OCI-LY7 (cell line): ENCODE measurements at regions not wholly inside any gene's neighbourhood (a gene's known extent, or its start where the extent isn't known, plus 50 kb on each side); places are given as distances from the start of the nearest gene placed in this dataset.

Source experiments
- BruUV-seq: library from RNA; stranded (reverse); fragments of 400-500 nt; replicated peaks from 2 replicates; lab custom pipeline; 2021; lab: Mats Ljungman, UMichigan
- CTCF ChIA-PET: fragments of 300-600 bp; sonication (Branson Sonifier 250); formaldehyde crosslinking; loops from one replicate; lab custom pipeline; 2022; ENCODE audit warnings: antibody characterized with exemption; ENCODE audit not compliant: unreplicated experiment; lab: Charles Lee
- POLR2A ChIA-PET: fragments of 300-600 bp; sonication (Branson Sonifier 250); formaldehyde crosslinking; loops from one replicate; lab custom pipeline; 2022; ENCODE audit warnings: antibody characterized with exemption; lab: Charles Lee
- DNase-seq: peaks from one replicate; pipeline ENCODE4 v3.0.0-alpha.2; 2015; ENCODE audit warnings: low spot score
- H2AFZ ChIP-seq: fragments of 200-600 bp; sonication (generic), shearing (Covaris generic); 2 replicates; pipeline ENCODE4 v1.6.1; 2014; ENCODE audit warnings: mild to moderate bottlenecking, antibody characterized with exemption, low read length, moderate library complexity
- H3K27ac ChIP-seq: fragments of 200-600 bp; sonication (generic); 2 replicates; pipeline ENCODE4 v1.5.1; 2014; ENCODE audit warnings: mixed run types, low read depth, mild to moderate bottlenecking, moderate library complexity, low read length, inconsistent platforms; ENCODE audit not compliant: poor library complexity, severe bottlenecking
- H3K36me3 ChIP-seq: fragments of 200-600 bp; sonication (generic); 2 replicates; pipeline ENCODE4 v1.6.1; 2014; ENCODE audit warnings: mild to moderate bottlenecking, antibody characterized with exemption, low read length, moderate library complexity, mixed read lengths; ENCODE audit not compliant: insufficient read depth
- H3K4me1 ChIP-seq: fragments of 200-600 bp; sonication (generic); 2 replicates; pipeline ENCODE4 v1.5.1; 2014; ENCODE audit warnings: mild to moderate bottlenecking, low read length; ENCODE audit not compliant: insufficient read depth, poor library complexity, severe bottlenecking
- H3K4me2 ChIP-seq: fragments of 200-600 bp; sonication (generic); 2 replicates; pipeline ENCODE4 v1.6.1; 2014; ENCODE audit warnings: mild to moderate bottlenecking, low read length
- H3K4me3 ChIP-seq: fragments of 200-600 bp; sonication (generic); 2 replicates; pipeline ENCODE4 v1.5.1; 2014; ENCODE audit warnings: mild to moderate bottlenecking, low read depth, low read length; ENCODE audit not compliant: poor library complexity, severe bottlenecking
- H3K79me2 ChIP-seq: fragments of 200-600 bp; sonication (generic); 2 replicates; pipeline ENCODE4 v1.6.1; 2016; ENCODE audit warnings: low read depth, mild to moderate bottlenecking, low read length, moderate library complexity, mixed read lengths; ENCODE audit not compliant: insufficient read depth
- H3K9me2 ChIP-seq: fragments of 200-600 bp; sonication (generic); 2 replicates; pipeline ENCODE4 v1.6.1; 2016; ENCODE audit warnings: mild to moderate bottlenecking, low read length, mixed read lengths; ENCODE audit not compliant: insufficient read depth
- H3K9me3 ChIP-seq: fragments of 200-600 bp; sonication (generic); 2 replicates; pipeline ENCODE4 v1.6.1; 2014; ENCODE audit warnings: mild to moderate bottlenecking, mixed run types, low read length, mixed read lengths
- H4K20me1 ChIP-seq: fragments of 200-600 bp; sonication (generic); 2 replicates; pipeline ENCODE4 v1.6.1; 2014; ENCODE audit warnings: mild to moderate bottlenecking, antibody characterized with exemption, low read length, moderate library complexity, mixed read lengths; ENCODE audit not compliant: insufficient read depth
- CTCF ChIP-seq: fragments of 200-600 bp; sonication (generic); conservative IDR thresholded peaks from 2 replicates; pipeline ENCODE4 v1.5.1; 2014; ENCODE audit warnings: mild to moderate bottlenecking, antibody characterized with exemption, low read length, moderate library complexity, mixed read lengths
- EZH2phosphoT487 ChIP-seq: fragments of 200-600 bp; sonication (generic); IDR thresholded peaks from 2 replicates; pipeline ENCODE4 v1.6.1; 2018; ENCODE audit warnings: low read depth, borderline replicate concordance, mild to moderate bottlenecking, mixed run types, antibody characterized with exemption, low read length, moderate library complexity, mixed read lengths
- intact Hi-C: fragments of 100-400 bp; cut with micrococcal nuclease; formaldehyde crosslinking; loops from one replicate; pipeline ENCODE4 v1.10.0; 2022; ENCODE audit not compliant: unreplicated experiment

DNA sequence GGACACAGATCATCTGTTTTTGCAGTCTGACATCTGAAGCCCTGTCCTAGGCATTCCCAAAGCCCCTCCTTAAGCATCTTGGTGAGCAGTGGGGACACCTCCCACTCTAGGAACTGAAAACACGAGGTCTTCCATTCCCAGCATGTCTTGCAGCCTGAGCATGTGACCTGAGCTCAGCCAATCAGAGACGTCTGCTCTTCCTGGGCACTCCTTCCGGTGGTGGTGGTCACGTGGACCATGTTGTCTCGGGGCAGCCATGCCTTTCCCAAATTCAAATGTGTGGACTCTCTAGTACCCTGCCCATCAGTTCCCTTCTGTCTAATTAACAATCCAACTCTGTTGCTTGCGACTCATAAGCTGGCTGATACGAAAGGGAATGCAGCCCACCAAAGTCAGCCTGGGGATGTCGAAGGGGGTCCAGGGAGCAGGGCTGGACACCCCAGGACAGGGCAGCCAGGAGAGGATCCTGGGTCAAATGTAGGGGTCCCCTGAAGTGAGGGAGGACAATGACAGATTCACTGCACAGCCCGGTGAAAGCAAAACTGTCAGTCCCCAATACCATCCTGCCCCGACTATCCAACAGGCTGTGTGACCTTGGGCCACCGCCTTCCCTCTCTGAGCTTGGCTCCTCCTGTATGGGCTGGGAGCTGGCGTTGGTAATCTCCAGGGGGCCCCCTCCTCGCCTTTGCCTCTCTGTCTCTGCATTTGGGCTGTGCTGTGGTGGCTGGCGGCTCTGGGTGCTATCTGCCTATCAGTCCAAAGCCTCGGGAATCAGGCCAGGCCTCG, 57.4 kb upstream of the BAIAP2L1 start:
- Histone ChIP-seq H3K27ac (no peak overlapping the region), H3K4me1 (no peaks in the 10 kb centered on the region), H3K36me3 (no peaks in the 10 kb centered on the region), H4K20me1 (no peaks in the 10 kb centered on the region), H3K4me2 (no peak overlapping the region), H2AFZ (no peak overlapping the region), H3K9me2 (no peaks in the 10 kb centered on the region), H3K79me2 (no peaks in the 10 kb centered on the region), H3K4me3 (no peak overlapping the region), H3K9me3 (no peaks in the 10 kb centered on the region)
- DNase-seq, result no peak
- ChIA-PET CTCF (no interaction called here), POLR2A (interaction anchor here (0.5 kb wide), 1 partner anchor 273 kb away, joined by 5 read pairs; no protein-coding TSS in a partner anchor)
- BruUV-seq, result no TSS peak
- TF ChIP-seq CTCF, result no peak
- TF ChIP-seq EZH2phosphoT487, result no peak
- intact Hi-C loops, result no loop called here

DNA sequence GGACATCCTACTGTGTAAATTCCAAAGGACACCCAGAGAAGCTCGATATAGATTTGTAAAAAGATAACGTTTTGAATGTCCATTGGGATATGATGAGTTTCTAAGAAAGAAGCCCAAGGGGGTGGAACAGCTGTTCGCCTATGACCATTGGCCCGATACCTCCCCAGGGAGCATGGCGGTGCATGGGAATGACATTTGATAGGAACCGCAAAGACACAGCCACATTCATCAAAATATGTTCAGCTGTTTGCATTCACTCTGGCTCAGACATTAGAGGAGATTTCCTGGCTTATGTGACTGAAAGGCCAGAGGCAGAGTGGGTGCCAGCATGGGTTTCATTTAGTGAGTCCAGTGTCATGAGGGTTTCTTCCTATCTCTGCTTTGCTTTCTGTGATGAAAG, 56.0 kb upstream of the BAIAP2L1 start:
- H3K79me2 ChIP-seq, result no peaks in the 10 kb centered on the region
- no peak for DNase-seq
- H3K4me1 ChIP-seq, result no peaks in the 10 kb centered on the region
- H3K9me3 ChIP-seq, result no peaks in the 10 kb centered on the region
- H4K20me1 ChIP-seq, result no peaks in the 10 kb centered on the region
- ChIA-PET CTCF (no interaction called here), POLR2A (interaction anchor here (1.2 kb wide), 1 partner anchor 135 kb away, joined by 3 read pairs; no protein-coding TSS in a partner anchor)
- no peak overlapping the region for H2AFZ ChIP-seq
- TF ChIP-seq CTCF (no peak), EZH2phosphoT487 (no peak)
- H3K4me2 ChIP-seq, result no peak overlapping the region
- BruUV-seq, result no TSS peak
- no peaks in the 10 kb centered on the region for H3K9me2 ChIP-seq
- H3K27ac ChIP-seq, result no peak overlapping the region
- intact Hi-C loops, result no loop called here
- H3K4me3 ChIP-seq, result no peak overlapping the region
- H3K36me3 ChIP-seq, result no peaks in the 10 kb centered on the region

- BruUV-seq, result no TSS peak
- DNase-seq, result no peak
- no peak overlapping the region for H2AFZ ChIP-seq
- ChIA-PET POLR2A (no interaction called here), CTCF (no interaction called here)
- H3K4me3 ChIP-seq, result no peak overlapping the region
- no peaks in the 10 kb centered on the region for H3K9me3 ChIP-seq
- no peaks in the 10 kb centered on the region for H3K79me2 ChIP-seq
- no peak overlapping the region for H3K4me2 ChIP-seq
- no peaks in the 10 kb centered on the region for H3K4me1 ChIP-seq
- no peaks in the 10 kb centered on the region for H3K36me3 ChIP-seq
- no peak overlapping the region for H3K27ac ChIP-seq
- no peaks in the 10 kb centered on the region for H4K20me1 ChIP-seq
- TF ChIP-seq EZH2phosphoT487 (no peak), CTCF (no peak)
- no peaks in the 10 kb centered on the region for H3K9me2 ChIP-seq
- intact Hi-C loops, result no loop called here
Measured at GRCh38 chr7:98452791-98453190, 51.9 kb upstream of the BAIAP2L1 start.
